ENCODE measurements at regions not wholly inside any gene's neighbourhood (a gene's known extent, or its start where the extent isn't known, plus 50 kb on each side); places are given as distances from the start of the nearest gene placed in this dataset.

DNA sequence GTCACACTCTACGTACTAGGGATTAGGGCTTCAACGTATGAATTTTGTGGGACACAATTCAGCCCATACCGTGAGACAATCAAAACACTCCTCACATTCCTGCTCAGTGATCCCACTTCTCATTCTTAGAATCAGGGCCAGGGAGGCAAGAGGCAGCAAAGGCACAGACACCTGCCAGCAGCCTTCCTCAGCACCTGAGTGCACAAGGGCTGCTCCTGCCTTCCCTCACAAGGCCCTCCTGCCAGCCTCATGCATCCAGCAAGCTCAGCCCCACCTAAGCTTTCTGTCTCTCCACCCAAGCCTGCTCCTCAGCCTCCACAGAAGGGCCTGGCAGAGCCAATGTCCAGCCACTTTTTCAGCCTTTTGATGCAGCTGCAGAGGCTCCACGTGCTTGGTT is 141.6 kb downstream of the SP3 start:
- no peak overlapping the region for H3K4me3 ChIP-seq (ENCODE audit: low read length)
- DNase-seq (ENCODE audit: low read depth), result no peak
- TF ChIP-seq CTCF (conservative IDR thresholded peaks at IDR 0.05; ENCODE audit: low read depth, low read length), result no peak

- no peak for TF ChIP-seq CTCF (conservative IDR thresholded peaks at IDR 0.05; ENCODE audit: low read depth, low read length)
- DNase-seq (ENCODE audit: low read depth), result no peak
- H3K4me3 ChIP-seq (ENCODE audit: low read length), result no peak overlapping the region
Observed at GRCh38 chr2:173828189-173829142, 136.7 kb downstream of the SP3 start.

DNA sequence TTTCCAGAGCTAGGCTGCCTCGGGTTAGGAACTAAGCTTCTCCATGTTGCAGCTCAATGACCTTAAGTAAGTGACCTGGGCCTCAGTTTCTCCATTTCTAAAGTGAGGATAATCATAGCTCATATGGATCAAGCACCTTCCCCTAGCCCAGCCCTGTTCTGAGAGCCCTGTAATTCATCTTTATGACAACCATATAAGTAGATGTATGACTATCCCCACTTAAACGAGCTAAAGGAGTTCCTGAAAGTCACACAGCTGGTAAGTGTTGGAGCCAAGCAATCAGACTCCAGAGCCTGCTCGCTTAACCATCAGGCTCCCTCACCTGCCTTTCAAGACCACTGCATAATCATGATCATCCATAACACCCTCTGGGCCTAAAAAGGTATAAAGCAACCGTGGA is 135.4 kb downstream of the SP3 start:
- no peak for TF ChIP-seq CTCF (conservative IDR thresholded peaks at IDR 0.05; ENCODE audit: low read depth, low read length)
- H3K4me3 ChIP-seq (ENCODE audit: low read length), result no peak overlapping the region
- no peak for DNase-seq (ENCODE audit: low read depth)

DNA sequence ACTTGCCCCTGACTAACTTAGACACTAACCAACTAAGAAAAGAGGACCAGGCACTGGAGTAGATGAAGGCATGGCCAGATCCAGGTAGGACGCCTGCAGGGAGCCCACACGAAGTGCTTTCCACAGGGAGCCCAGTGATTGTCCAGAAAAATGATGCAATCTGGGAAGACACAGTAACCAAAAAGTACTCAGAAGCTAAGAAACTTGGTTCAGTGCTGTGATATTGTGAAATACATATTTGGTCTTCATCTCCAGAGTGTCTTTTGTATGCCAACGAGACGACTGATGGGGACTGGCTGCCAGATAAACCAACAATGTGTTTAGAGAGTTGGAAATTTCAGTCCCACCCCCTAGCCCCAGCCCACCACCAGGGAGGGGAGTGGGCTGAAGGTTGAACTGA is 135.0 kb downstream of the SP3 start:
- TF ChIP-seq CTCF (conservative IDR thresholded peaks at IDR 0.05; ENCODE audit: low read depth, low read length), result no peak
- H3K4me3 ChIP-seq (ENCODE audit: low read length), result no peak overlapping the region

DNA sequence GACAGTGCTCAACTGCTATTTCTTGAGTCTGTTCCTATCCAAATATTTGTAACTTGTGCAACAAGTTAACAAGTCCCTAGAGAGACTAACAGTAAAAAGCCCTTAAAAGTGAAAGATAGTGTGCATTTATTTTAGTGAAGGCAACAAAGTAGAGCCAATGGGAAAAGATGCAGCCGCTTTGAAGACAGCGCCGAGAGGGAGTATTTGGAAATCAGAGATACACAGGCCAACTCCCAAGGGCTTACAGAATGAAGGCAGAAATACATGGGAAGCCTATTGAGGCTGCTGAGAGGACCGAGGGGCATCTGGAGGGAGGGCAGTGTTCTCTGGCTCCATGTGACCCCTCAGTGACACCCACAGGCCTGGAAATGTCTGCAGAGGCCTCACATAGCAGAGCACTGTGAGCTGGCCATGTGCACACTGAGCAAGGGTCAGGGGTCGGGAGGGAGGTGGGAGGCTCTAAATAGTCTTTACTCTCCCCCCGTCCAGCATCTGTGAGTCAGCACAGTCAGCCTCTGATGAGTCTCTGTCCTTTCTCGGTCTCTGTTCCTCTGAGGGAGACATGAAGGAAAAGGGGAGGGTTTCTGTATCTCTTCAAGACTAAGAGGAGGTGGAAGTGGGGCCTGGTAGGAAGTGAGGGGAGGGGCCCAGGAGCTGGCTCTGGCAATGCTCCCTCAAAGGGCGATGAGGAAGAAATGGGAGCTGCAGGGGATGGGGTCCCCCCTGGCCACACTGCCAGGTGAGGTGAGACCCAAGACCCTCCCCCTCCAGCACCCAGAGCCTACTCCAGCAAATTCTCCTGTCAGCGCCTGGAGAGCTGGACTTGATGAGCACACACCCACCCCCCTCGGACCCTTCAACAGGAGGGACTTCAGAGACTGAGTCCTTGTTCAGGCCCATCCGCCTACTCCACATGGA is 133.6 kb downstream of the SP3 start:
- H3K4me3 ChIP-seq (ENCODE audit: low read length), result no peak overlapping the region
- DNase-seq (ENCODE audit: low read depth), result no peak
- TF ChIP-seq CTCF (conservative IDR thresholded peaks at IDR 0.05; ENCODE audit: low read depth, low read length), result no peak

More for the DNA sequence above, 135.0 kb downstream of the SP3 start:
- DNase-seq (ENCODE audit: low read depth), result no peak

GRCh38 chr2:173834141-173834540 is 131.0 kb downstream of the SP3 start:
- H3K4me3 ChIP-seq (ENCODE audit: low read length), result no peak overlapping the region
- no peak for DNase-seq (ENCODE audit: low read depth)
- TF ChIP-seq CTCF (conservative IDR thresholded peaks at IDR 0.05; ENCODE audit: low read depth, low read length), result no peak
